ENCODE measurements at regions not wholly inside any gene's neighbourhood (a gene's known extent, or its start where the extent isn't known, plus 50 kb on each side); places are given as distances from the start of the nearest gene placed in this dataset.

GRCh38 chr11:109140857-109141515, 281.0 kb upstream of the C11orf87 start:
- DNase-seq (ENCODE audit: insufficient read length, low spot score) (no peak), FAIRE-seq (no peak)
- no peak for TF ChIP-seq POLR2A (IDR thresholded peaks at IDR 0.05; ENCODE audit: low read depth, low read length)

- FAIRE-seq: no peak
Measured at GRCh38 chr11:109145287-109145686, 276.7 kb upstream of the C11orf87 start.

GRCh38 chr11:109147726-109148125, 274.3 kb upstream of the C11orf87 start:
- FAIRE-seq: no peak
- DNase-seq (ENCODE audit: insufficient read length, low spot score): no peak
- TF ChIP-seq POLR2A (IDR thresholded peaks at IDR 0.05; ENCODE audit: low read depth, low read length): no peak

More at GRCh38 chr11:109145287-109145686, 276.7 kb upstream of the C11orf87 start:
- no peak for DNase-seq (ENCODE audit: insufficient read length, low spot score)
- no peak for TF ChIP-seq POLR2A (IDR thresholded peaks at IDR 0.05; ENCODE audit: low read depth, low read length)

GRCh38 chr11:109148669-109149068, 273.3 kb upstream of the C11orf87 start:
- TF ChIP-seq POLR2A (IDR thresholded peaks at IDR 0.05; ENCODE audit: low read depth, low read length): no peak
- no peak for FAIRE-seq
- DNase-seq (ENCODE audit: insufficient read length, low spot score): no peak

- FAIRE-seq (no peak), DNase-seq (ENCODE audit: insufficient read length, low spot score) (no peak)
- TF ChIP-seq POLR2A (IDR thresholded peaks at IDR 0.05; ENCODE audit: low read depth, low read length): no peak
Measured at GRCh38 chr11:109150581-109150980, 271.4 kb upstream of the C11orf87 start.

- TF ChIP-seq POLR2A (IDR thresholded peaks at IDR 0.05; ENCODE audit: low read depth, low read length): no peak
- no peak for DNase-seq (ENCODE audit: insufficient read length, low spot score)
- no peak for FAIRE-seq
Measured at GRCh38 chr11:109153836-109154235, 268.2 kb upstream of the C11orf87 start.

- TF ChIP-seq POLR2A (IDR thresholded peaks at IDR 0.05; ENCODE audit: low read depth, low read length): no peak
- DNase-seq (ENCODE audit: insufficient read length, low spot score) (no peak), FAIRE-seq (no peak)
Measured at GRCh38 chr11:109155291-109155690, 266.7 kb upstream of the C11orf87 start.

GRCh38 chr11:109165035-109165434, 257.0 kb upstream of the C11orf87 start:
- no peak for TF ChIP-seq POLR2A (IDR thresholded peaks at IDR 0.05; ENCODE audit: low read depth, low read length)
- no peak for DNase-seq (ENCODE audit: insufficient read length, low spot score)
- FAIRE-seq: no peak

GRCh38 chr11:109166441-109166840, 255.5 kb upstream of the C11orf87 start:
- DNase-seq (ENCODE audit: insufficient read length, low spot score): no peak
- TF ChIP-seq POLR2A (IDR thresholded peaks at IDR 0.05; ENCODE audit: low read depth, low read length): no peak
- no peak for FAIRE-seq

GRCh38 chr11:109173504-109173903, 248.5 kb upstream of the C11orf87 start:
- FAIRE-seq (no peak), DNase-seq (ENCODE audit: insufficient read length, low spot score) (no peak)
- TF ChIP-seq POLR2A (IDR thresholded peaks at IDR 0.05; ENCODE audit: low read depth, low read length): no peak

GRCh38 chr11:109184376-109184775, 237.6 kb upstream of the C11orf87 start:
- no peak for TF ChIP-seq POLR2A (IDR thresholded peaks at IDR 0.05; ENCODE audit: low read depth, low read length)
- no peak for FAIRE-seq
- no peak for DNase-seq (ENCODE audit: insufficient read length, low spot score)

- no peak for FAIRE-seq
- DNase-seq (ENCODE audit: insufficient read length, low spot score): no peak
- TF ChIP-seq POLR2A (IDR thresholded peaks at IDR 0.05; ENCODE audit: low read depth, low read length): no peak
Measured at GRCh38 chr11:109192864-109193263, 229.1 kb upstream of the C11orf87 start.

GRCh38 chr11:109193880-109194279, 228.1 kb upstream of the C11orf87 start:
- no peak for FAIRE-seq
- no peak for DNase-seq (ENCODE audit: insufficient read length, low spot score)
- TF ChIP-seq POLR2A (IDR thresholded peaks at IDR 0.05; ENCODE audit: low read depth, low read length): no peak

- DNase-seq (ENCODE audit: insufficient read length, low spot score) (no peak), FAIRE-seq (no peak)
- TF ChIP-seq POLR2A (IDR thresholded peaks at IDR 0.05; ENCODE audit: low read depth, low read length): no peak
Measured at GRCh38 chr11:109196016-109196415, 226.0 kb upstream of the C11orf87 start.

- no peak for DNase-seq (ENCODE audit: insufficient read length, low spot score)
- TF ChIP-seq POLR2A (IDR thresholded peaks at IDR 0.05; ENCODE audit: low read depth, low read length): no peak
- FAIRE-seq: no peak
Measured at GRCh38 chr11:109197656-109198055, 224.3 kb upstream of the C11orf87 start.

- FAIRE-seq: no peak
- TF ChIP-seq POLR2A (IDR thresholded peaks at IDR 0.05; ENCODE audit: low read depth, low read length): no peak
- no peak for DNase-seq (ENCODE audit: insufficient read length, low spot score)
Measured at GRCh38 chr11:109203176-109203575, 218.8 kb upstream of the C11orf87 start.

All from H54 (cell line).